GM21737 (cell line): ENCODE measurements at regions not wholly inside any gene's neighbourhood (a gene's known extent, or its start where the extent isn't known, plus 50 kb on each side); places are given as distances from the start of the nearest gene placed in this dataset.

Experiments
- ATAC-seq: cut with Tn5 transposase; IDR thresholded peaks from one replicate; pipeline ENCODE4 v1.9.1; 2021; ENCODE audit warnings: mild to moderate bottlenecking, moderate library complexity; ENCODE audit not compliant: unreplicated experiment

- ATAC-seq, result no peak
Observed at GRCh38 chr2:217535957-217536708, 466.7 kb downstream of the TNS1 start.

- ATAC-seq, result no peak
Observed at GRCh38 chr2:217530392-217531090, 472.3 kb downstream of the TNS1 start.

GRCh38 chr2:217529271-217529670 is 473.5 kb downstream of the TNS1 start:
- ATAC-seq, result no peak

- ATAC-seq, result no peak
Observed at GRCh38 chr2:217527590-217528202, 475.1 kb downstream of the TNS1 start.

- no peak for ATAC-seq
Observed at GRCh38 chr2:217525076-217525475, 477.7 kb downstream of the TNS1 start.

- ATAC-seq, result no peak
Observed at GRCh38 chr2:217523286-217523685, 479.5 kb downstream of the TNS1 start.

- no peak for ATAC-seq
Observed at GRCh38 chr2:217521820-217522219, 481.0 kb downstream of the TNS1 start.

- ATAC-seq, result no peak
Observed at GRCh38 chr2:217520356-217521010, 482.3 kb downstream of the TNS1 start.

- ATAC-seq, result no peak
Observed at GRCh38 chr2:217517402-217517801, 485.4 kb downstream of the TNS1 start.

GRCh38 chr2:217515615-217516309 is 487.0 kb downstream of the TNS1 start:
- ATAC-seq, result no peak

GRCh38 chr2:217513258-217513657 is 489.5 kb downstream of the TNS1 start:
- no peak for ATAC-seq

- no peak for ATAC-seq
Observed at GRCh38 chr2:217512728-217513127, 490.1 kb downstream of the TNS1 start.

GRCh38 chr2:217512259-217512658 is 490.5 kb downstream of the TNS1 start:
- ATAC-seq, result no peak

- no peak for ATAC-seq
Observed at GRCh38 chr2:217511850-217512249, 490.9 kb downstream of the TNS1 start.

- no peak for ATAC-seq
Observed at GRCh38 chr2:217510771-217511291, 492.0 kb downstream of the TNS1 start.

- no peak for ATAC-seq
Observed at GRCh38 chr2:217505303-217505702, 497.5 kb downstream of the TNS1 start.

GRCh38 chr2:217501887-217502286 is 500.9 kb downstream of the TNS1 start:
- no peak for ATAC-seq

GRCh38 chr2:217497843-217498377 is 504.9 kb downstream of the TNS1 start:
- no peak for ATAC-seq

GRCh38 chr2:217494557-217494956 is 508.2 kb downstream of the TNS1 start:
- no peak for ATAC-seq

GRCh38 chr2:217491271-217491670 is 511.5 kb downstream of the TNS1 start:
- no peak for ATAC-seq
